Stimulated activated naive CD8-positive, alpha-beta T cell treated with anti-CD3 and anti-CD28 coated beads, Interleukin-15, Interleukin-2, amounts not matched to agents 100 U/mL and 50 U/mL, for 24 hours (primary cell): ENCODE measurements at regions not wholly inside any gene's neighbourhood (a gene's known extent, or its start where the extent isn't known, plus 50 kb on each side); places are given as distances from the start of the nearest gene placed in this dataset.
"Not testable (repeated sequence)": the region's sequence is repeated elsewhere in the genome, so short reads cannot be mapped to it uniquely, and the experiment has no call there.

Experiments used
- ATAC-seq: fragments of 150-1000 bp; cut with Tn5 transposase; one replicate; pipeline ENCODE4 v1.10.0; 2021
- DNase-seq: peaks from one replicate; pipeline ENCODE4 v3.0.0; 2021

GRCh38 chr17:5962371-5962770 lies 107.8 kb upstream of the WSCD1 start:
- ATAC-seq (no peak), DNase-seq (no peak)

GRCh38 chr17:5971969-5972368 lies 98.2 kb upstream of the WSCD1 start:
- ATAC-seq: no peak

GRCh38 chr17:5973410-5973809 lies 96.8 kb upstream of the WSCD1 start:
- ATAC-seq (no peak), DNase-seq (no peak)

More at GRCh38 chr17:5971969-5972368, 98.2 kb upstream of the WSCD1 start:
- no peak for DNase-seq

DNA sequence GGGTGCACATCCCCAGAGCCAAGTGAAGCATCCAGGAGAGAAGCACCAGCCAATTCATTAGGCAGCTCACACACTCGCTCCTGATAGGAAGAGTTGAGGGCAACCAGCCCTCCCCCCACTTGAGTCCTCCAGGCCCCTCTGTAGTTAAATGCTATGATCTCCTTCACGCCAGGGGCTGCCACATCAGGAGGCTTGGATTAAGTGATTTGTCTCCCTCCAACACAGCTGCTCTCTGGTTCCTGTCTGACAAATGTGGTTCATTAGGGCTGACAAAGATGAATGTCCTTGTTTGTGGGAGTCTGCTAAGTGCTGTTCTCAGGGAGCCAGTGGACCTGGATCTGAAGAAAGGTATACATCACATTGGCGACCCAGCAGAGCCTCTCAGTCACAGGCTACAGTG lies 94.5 kb upstream of the WSCD1 start:
- DNase-seq: no peak
- no peak for ATAC-seq

- DNase-seq: no peak
- no peak for ATAC-seq
Measured at GRCh38 chr17:5976251-5976650, 93.9 kb upstream of the WSCD1 start.

DNA sequence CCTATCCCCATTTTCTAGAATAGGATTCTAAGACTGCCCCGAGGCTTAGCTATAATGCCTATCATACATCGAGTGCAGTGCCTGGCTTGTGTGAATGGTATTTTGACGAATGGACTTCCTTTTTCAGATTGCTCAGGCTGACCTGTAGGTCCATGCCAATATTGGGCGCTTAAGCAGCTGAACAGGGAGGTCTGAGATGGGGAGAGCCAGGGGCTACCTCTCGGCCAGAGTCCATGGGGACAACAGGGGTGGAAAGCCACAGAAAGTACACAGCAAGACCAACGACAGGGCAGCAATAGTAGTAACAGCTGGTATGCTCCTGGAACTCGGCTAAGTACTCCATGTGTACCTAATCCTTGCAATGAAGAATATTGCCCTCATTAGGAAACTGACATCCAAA lies 91.7 kb upstream of the WSCD1 start:
- ATAC-seq (no peak), DNase-seq (no peak)

GRCh38 chr17:5980941-5981340 lies 89.2 kb upstream of the WSCD1 start:
- no peak for DNase-seq
- ATAC-seq: no peak

GRCh38 chr17:5986644-5987043 lies 83.5 kb upstream of the WSCD1 start:
- no peak for DNase-seq
- no peak for ATAC-seq

DNA sequence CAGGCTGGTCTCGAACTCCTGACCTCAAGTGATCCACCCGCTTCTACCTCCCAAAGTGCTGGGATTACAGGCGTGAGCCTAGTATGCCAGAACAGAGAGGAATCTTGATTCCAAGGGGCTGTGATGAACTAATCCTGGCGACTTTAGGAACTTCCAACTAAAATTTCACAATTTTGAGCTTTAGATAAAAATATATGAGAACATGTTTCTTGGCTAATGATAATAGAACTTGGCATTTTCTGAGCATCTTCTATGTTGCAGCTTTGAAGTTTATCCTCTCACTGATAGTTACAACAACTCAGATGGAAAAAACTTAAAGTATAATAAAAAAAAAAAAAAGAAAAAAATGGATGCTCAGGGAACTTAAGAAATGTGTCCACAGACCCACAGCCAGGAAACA lies 69.8 kb upstream of the WSCD1 start:
- ATAC-seq (no peak), DNase-seq (no peak)

DNA sequence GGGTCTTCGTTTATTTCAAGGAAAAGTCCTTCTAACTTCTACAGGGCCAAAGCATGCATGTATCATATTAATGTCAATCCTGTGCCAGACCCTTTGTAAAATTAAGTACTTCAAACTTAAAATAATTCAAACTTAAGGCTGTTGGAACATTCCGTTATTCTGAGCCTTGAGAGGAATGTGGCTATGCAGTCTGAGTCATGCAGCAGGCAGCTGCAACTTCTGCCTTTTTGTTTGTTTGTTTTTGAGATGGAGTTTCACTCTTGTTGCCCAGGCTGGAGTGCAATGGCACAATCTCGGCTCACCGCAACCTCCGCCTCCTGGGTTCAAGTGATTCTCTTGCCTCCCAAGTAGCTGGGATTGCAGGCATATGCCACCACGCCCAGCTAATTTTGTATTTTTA lies 67.0 kb upstream of the WSCD1 start:
- not testable (repeated sequence) for DNase-seq, ATAC-seq

- no peak for DNase-seq
- ATAC-seq: no peak
Measured at GRCh38 chr17:6005939-6006338, 64.2 kb upstream of the WSCD1 start.

GRCh38 chr17:6011206-6011605 lies 59.0 kb upstream of the WSCD1 start:
- ATAC-seq: no peak
- no peak for DNase-seq

DNA sequence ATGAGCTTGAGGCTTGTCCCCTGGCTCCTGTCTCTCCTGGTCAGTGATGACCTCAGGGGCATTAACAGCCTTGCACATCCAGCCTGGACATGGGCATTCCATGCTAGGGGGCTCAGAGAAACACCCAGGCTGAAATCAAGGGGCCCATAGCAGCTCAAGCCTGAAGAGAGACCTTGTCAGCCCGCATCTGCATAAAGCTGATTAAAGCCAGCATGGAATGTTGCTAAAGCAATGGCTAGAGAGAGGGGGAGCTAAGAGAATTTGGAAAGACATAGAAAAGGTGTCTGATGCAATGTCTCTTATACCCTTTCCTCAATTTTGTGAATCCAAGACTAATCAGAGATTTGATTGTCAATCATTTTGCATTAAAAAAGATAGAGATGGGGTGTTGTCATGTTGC lies 51.4 kb upstream of the WSCD1 start:
- ATAC-seq (no peak), DNase-seq (no peak)

- peak; percentile 82 for ATAC-seq
- DNase-seq: peak; percentile 5
Measured at GRCh38 chr17:6019959-6020358, 50.2 kb upstream of the WSCD1 start.

GRCh38 chr17:6020376-6021010 lies 49.7 kb upstream of the WSCD1 start:
- peak; percentile 67 for ATAC-seq
- DNase-seq: no peak
